HG03521 (cell line): ENCODE measurements at regions not wholly inside any gene's neighbourhood (a gene's known extent, or its start where the extent isn't known, plus 50 kb on each side); places are given as distances from the start of the nearest gene placed in this dataset.
"Not testable (repeated sequence)": the region's sequence is repeated elsewhere in the genome, so short reads cannot be mapped to it uniquely, and the experiment has no call there.

Experiments
- ATAC-seq: cut with Tn5 transposase; IDR thresholded peaks from one replicate; pipeline ENCODE4 v1.9.1; 2021; ENCODE audit warnings: mild to moderate bottlenecking, moderate library complexity; ENCODE audit not compliant: unreplicated experiment

DNA sequence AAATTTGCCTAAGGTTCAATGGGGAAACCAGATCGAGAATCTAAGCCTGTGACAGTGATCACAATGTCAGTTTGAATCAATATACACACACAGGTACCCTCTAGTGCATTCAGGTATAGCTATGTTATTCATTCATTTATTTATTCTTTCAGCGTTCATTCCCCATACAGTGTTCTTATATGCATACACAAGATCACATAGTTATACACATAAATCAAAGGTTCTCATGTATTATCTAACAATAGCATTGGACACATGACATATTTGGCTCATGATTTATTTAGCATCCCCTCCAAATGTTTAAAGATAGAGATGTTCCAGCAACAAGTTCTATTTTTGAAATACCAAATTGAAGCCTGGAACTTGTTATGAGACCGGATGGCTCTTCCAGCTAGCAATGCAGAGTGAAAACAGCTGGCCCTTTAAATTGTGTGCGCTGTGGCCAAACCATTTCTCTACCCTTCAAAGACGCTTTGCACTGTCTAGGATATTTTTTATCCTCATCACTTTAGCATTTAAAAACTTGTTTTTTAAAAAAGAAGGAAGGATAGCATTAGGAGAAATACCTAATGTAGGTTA, 131.0 kb downstream of the ATXN3L start:
- ATAC-seq = no peak

DNA sequence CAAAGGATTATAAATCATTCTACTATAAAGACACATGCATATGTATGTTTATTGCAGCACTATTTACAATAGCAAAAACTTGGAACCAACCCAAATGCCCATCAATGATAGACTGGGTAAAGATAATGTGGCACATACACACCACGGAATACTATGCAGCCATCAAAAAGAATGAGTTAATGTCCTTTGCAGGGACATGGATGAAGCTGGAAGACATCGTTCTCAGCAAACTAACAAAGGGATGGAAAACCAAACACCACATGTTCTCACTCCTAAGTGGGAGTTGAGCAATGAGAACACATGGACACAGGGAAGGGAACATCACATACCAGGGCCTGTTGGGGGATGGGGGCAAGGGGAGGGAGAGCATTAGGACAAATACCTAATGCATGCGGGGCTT, 133.2 kb downstream of the ATXN3L start:
- ATAC-seq = not testable (repeated sequence)

DNA sequence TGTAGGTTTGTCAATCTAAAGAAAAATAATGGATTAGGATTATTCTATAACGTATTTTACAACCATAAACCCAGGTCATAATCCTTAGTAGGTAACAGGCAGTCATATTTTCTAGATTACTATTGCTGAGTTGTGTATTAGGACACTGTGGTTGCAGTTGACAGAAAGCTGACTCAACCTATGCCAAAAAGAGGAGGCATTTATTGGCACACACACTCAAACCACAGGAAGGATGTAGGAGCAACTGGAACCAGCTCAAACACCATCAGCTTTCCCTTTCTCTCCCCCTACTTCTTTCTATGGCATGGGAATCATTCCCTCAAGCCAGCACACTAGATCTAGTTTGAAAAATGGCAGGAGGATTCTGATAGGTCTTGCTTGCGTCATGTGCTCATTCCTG, 136.4 kb upstream of the FAM9C start:
- no peak for ATAC-seq

- no peak for ATAC-seq
These were observed 135.2 kb upstream of the FAM9C start for GRCh38 chrX:13179586-13179985.

- no peak for ATAC-seq
These were observed 134.7 kb upstream of the FAM9C start for GRCh38 chrX:13179100-13179499.

DNA sequence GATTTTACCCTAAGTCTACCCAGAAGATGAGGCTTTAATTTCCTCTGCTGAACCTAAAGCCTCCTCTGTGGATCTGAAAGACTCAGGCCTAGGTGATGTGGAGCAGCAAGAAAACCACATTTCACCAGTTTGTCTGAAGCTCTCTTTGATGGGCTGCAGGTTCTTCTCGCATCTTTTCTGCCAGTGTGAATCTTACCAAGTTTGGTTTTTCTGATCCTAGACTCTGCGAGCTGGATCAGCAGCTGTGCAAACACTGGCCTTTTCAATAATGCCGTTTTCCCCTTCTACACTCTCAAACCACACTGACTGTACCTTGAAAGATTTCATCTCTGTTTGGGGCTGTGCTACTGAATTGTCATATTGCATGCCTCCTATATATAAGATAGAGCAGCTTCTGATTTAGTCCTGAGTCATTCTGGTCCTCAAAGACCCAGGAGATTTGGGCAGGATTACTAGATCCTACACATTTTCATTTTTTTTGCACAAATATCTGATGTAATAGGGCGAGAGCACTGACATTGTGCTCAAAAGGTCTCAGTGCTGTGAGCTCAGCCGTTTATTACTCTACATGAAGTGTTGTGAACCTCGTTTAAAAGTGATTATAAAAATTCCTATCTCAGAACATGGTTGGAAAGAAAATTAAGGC, 133.6 kb upstream of the FAM9C start:
- ATAC-seq = no peak

DNA sequence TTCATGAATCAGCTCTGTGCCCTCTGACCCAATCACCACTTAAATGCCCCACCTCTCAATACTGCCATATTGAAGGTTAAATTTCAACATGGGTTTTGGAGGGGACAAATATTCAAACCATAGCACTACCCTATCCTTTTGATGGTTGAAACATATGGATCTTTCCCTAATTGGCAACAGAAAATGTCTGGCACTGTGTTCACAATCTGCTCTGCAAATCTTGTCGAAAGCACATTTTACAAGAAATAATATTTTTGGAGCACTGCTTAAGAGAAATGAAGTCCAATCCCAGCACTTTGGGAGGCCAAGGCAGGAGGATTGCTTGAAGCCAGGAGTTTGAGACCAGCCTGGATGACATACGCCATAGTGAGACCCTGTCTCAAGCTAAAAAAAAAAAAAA, 130.6 kb upstream of the FAM9C start:
- ATAC-seq = no peak

DNA sequence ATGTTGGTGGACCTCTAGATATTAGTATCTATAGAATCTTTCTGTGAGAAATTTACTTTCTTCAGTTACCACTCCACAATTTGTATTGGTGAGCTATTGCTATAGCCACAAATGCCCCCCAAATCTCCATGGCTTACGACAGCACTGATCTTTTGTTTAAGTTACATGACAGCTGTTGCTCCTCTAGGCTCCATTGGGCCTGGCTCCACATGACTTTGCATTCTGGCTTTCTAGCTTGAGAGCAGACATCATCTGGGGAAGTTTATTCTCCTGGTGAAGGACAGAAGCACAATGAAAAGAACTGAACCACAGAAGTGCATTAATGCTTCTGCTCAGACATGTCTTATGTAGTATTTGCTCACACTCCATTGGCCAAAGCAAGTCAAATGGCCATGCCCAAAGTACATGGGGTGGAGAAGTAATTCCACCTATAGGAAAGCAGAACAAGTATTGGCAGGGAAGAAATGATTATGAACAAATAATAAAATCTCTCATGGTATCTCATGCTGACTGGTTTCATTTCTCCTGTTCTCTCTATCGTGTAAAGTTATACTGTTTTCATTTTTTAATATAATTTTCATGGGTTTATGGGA, 126.6 kb upstream of the FAM9C start:
- ATAC-seq = no peak

DNA sequence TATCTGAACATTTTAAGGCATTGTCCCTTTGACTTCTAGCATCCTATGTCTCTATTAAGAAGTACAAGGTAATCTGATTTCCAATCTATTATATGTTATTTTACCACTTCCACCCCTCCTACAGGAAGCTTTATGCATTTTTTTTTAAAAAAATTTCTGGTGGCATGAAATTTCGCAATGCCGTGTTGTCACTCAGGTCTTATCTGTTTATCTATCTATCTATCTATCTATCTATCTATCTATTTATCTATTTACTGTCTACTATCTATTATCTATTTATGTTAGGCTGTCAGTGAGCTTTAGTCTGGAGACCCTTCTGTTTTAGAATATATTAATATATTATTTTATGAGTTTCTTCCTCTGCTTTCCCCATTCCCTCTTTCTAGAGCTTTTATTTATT, 125.3 kb upstream of the FAM9C start:
- no peak for ATAC-seq

DNA sequence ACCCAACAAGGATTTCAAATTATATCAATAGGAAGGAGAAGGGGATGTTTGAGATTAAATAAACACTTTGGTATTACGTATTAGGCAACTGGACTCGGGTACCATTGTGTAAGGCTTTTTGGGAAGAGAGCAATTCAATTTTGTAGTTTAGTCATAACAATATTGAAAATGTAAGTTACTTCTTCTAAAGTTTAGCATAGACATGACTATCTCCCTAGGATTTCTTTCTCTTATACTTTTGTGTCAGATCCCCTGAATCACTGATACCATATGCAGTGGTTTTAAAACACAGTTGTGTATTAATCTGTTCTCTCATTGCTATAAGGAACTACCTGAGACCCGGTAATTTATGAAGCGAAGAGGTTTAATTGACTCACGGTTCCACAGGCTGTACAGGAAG, 123.8 kb upstream of the FAM9C start:
- ATAC-seq = no peak

GRCh38 chrX:13167481-13168231, 123.2 kb upstream of the FAM9C start:
- no peak for ATAC-seq

DNA sequence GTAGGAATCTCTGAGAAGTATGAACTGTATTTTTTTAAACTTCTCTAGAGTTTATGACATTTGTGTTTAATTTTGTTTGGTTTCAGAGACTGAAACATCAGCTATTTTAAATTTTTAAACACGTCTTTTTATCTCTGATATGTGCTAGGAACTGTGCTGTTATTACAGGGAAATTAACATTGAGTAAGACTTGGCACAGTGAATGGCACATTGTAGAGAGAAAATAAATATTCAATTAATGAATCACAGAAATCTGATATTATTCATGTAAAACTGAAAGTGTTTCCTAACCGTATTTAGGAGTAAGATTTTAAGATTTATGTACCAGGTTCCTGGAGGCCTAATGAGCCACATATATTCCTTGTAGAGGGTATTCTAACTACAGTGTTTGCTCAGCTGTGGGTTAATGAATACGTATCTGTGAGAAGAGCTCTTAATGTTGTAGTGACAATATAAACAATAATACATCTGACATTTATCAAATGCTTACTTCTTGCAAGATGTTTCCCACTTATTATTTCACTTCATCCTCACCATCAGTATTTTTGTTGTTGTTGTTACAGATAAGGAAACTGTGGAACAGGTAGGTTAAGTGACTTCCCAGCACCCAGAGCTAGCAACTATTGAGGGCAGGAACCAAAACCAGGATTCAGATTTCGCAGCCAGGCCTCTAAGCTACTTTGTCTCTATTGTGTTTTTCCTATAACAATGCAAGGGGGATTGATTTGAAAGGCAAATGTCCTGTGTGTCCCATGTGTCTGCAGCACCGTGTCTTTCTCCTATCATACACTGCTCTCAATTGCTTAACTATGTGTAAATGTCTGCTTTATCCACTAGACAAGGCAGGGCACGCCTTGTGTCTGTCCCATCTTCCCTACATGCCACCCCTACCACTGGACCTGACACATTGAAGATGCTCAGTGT, 121.1 kb upstream of the FAM9C start:
- ATAC-seq = no peak

- ATAC-seq = no peak
These were observed 120.2 kb upstream of the FAM9C start for GRCh38 chrX:13164611-13165010.

DNA sequence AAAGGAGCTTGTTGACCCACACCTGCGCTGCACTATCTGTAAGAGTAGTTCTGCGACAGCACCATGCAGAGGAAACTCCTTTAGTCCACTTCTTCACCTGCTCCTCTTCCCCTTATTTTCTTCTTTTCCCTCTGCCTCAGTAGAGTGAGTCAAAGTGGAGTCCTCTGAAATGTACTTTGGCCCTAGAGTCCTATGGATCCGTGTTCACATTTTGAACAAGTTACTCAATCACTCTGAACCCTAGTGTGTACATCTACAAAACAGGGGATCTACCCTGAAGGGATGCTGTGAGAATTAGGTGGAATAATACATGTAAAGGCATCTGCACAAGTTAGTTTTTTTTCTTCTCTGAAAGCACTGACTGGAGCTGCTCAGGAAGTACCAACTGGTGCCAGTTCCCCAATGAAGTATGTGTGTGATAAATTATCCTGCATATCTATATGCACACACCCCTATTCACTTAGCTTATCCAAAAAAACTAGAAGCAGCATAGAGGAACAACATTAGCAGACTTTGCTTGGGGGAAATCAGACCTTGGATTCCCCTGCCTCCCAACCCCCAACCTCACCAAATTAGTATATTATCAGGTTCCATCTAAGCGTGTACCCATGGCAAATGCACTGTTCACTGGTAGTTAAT, 118.5 kb upstream of the FAM9C start:
- no peak for ATAC-seq

- no peak for ATAC-seq
These were observed 115.5 kb upstream of the FAM9C start for GRCh38 chrX:13159886-13160285.

GRCh38 chrX:13158911-13159310, 114.5 kb upstream of the FAM9C start:
- no peak for ATAC-seq

DNA sequence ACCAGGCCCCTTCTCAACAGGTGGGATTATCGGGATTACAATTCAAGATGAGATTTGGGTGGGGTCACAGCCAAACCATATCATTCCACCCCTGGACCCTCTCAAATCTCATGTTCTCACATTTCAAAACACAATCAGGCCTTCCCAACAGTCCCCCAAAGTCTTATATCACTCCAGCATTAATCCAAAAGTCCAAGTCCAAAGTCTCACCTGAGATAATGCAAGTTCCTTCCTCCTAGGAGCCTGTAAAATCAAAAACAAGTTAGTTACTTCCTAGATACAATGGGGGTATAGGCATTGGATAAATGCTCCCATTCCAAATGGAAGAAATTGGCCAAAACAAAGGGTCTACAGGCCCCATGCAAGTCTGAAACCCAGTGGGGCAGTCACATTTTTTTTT, 111.1 kb upstream of the FAM9C start:
- not testable (repeated sequence) for ATAC-seq

- no peak for ATAC-seq
These were observed 109.4 kb upstream of the FAM9C start for GRCh38 chrX:13153796-13154195.

DNA sequence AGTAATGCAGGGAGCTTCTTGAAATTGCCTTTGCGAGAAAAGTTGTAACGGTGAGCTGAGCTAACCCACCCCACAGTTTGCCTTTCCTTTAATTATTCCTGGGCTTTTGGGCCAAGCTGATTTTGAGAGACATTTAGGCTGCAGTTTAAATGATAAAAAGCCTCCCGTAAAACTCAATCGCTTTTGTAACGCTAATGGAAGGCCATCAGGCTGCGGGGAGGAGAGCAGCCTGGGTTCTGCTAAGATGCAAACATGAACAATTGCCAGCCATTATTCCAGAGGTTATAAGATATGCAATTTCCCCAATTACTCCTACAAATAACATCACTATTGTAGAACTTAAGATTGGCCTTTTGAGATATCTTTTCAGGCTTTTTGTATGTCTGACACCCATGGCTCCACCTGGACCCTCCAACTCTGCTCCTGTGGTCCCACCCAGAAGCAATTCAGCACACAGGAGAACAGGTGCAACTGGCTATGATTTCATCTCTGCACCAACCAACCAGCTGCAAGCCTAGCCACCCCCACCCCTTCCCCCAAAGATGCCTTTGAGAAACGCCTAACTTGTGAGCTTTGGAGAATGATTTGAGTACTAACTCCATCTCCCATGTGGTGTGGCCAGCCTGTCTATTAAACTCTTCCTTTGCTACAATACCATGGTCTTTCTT, 108.2 kb upstream of the FAM9C start:
- ATAC-seq = no peak
